ENCODE measurements at regions not wholly inside any gene's neighbourhood (a gene's known extent, or its start where the extent isn't known, plus 50 kb on each side); places are given as distances from the start of the nearest gene placed in this dataset.

DNA sequence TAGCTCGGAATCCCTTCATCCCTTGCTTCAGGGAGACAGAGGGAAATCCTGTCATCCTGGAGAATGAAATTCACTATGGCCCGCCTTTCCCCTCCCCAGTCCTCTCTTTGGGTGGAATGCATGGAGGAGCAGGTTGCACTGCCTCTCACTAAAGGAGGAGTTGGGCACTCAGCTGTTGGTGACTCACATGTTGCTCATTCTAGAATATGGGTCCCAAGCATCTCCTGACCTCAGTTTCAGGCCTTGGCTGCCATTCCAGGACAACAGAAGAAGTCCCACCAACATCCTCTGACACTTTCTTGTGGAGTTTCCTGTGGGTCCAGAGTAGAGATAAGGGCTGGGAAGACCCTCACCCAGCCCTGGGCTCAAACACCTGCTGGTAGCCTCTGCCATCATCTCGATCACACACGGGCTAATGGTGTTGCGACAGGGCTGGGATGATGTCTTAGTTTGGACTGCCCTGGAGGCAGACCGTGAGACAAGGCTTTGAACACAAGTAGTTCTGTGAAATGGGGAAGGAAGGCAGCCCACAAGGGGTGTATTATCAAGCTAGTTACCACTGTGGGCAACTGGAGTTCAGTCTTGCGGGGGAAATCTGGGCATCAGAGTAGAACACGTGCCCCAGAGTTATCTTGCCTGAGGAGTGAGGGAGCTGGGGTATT is 52.4 kb upstream of the RNF24 start:
- peak overlapping the region; percentile 38 for H3K27ac Mint-ChIP-seq (ENCODE audit: unreplicated experiment)
- TF ChIP-seq, protein P1, sequence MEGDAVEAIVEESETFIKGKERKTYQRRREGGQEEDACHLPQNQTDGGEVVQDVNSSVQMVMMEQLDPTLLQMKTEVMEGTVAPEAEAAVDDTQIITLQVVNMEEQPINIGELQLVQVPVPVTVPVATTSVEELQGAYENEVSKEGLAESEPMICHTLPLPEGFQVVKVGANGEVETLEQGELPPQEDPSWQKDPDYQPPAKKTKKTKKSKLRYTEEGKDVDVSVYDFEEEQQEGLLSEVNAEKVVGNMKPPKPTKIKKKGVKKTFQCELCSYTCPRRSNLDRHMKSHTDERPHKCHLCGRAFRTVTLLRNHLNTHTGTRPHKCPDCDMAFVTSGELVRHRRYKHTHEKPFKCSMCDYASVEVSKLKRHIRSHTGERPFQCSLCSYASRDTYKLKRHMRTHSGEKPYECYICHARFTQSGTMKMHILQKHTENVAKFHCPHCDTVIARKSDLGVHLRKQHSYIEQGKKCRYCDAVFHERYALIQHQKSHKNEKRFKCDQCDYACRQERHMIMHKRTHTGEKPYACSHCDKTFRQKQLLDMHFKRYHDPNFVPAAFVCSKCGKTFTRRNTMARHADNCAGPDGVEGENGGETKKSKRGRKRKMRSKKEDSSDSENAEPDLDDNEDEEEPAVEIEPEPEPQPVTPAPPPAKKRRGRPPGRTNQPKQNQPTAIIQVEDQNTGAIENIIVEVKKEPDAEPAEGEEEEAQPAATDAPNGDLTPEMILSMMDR (IDR thresholded peaks at IDR 0.05) = no peak
- no peak for DNase-seq (ENCODE audit: low spot score)
- no peaks in the 10 kb centered on the region for H3K36me3 Mint-ChIP-seq (ENCODE audit: low read depth)
- H3K27me3 Mint-ChIP-seq (ENCODE audit: low read depth) = no peaks in the 10 kb centered on the region
- H3K9me3 Mint-ChIP-seq (ENCODE audit: low read depth) = peaks cover 3% of the 10 kb centered on the region
- peaks cover 73% of the 10 kb centered on the region for H3K4me1 Mint-ChIP-seq (ENCODE audit: low read depth)
- no peak overlapping the region for H3K4me3 Mint-ChIP-seq (ENCODE audit: unreplicated experiment)

DNA sequence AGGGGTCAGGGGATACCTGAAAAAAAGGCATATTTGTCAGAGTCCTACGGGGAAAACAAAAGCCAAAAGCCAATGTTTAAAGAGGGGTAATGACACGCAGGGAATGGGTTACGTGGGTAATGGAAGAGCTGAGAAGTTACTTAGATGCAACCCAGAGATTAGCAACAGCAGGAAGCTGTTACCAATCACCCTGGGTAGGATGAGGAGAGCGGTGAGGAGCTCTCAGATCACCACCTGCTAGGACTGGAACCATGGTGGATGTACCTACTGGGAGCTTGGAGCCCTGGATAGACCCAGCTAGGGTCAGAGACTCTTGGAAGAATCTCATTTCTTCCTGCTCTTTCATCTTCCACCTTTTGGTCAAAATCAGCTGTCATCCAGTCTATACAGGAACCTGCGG is 51.2 kb upstream of the RNF24 start:
- no peak overlapping the region for H3K27ac Mint-ChIP-seq (ENCODE audit: unreplicated experiment)
- H3K4me3 Mint-ChIP-seq (ENCODE audit: unreplicated experiment) = no peak overlapping the region
- TF ChIP-seq, protein P1 (IDR thresholded peaks at IDR 0.05) = no peak
- no peaks in the 10 kb centered on the region for H3K36me3 Mint-ChIP-seq (ENCODE audit: low read depth)
- peaks cover 3% of the 10 kb centered on the region for H3K9me3 Mint-ChIP-seq (ENCODE audit: low read depth)
- H3K27me3 Mint-ChIP-seq (ENCODE audit: low read depth) = no peaks in the 10 kb centered on the region
- peaks cover 78% of the 10 kb centered on the region for H3K4me1 Mint-ChIP-seq (ENCODE audit: low read depth)
- no peak for DNase-seq (ENCODE audit: low spot score)

DNA sequence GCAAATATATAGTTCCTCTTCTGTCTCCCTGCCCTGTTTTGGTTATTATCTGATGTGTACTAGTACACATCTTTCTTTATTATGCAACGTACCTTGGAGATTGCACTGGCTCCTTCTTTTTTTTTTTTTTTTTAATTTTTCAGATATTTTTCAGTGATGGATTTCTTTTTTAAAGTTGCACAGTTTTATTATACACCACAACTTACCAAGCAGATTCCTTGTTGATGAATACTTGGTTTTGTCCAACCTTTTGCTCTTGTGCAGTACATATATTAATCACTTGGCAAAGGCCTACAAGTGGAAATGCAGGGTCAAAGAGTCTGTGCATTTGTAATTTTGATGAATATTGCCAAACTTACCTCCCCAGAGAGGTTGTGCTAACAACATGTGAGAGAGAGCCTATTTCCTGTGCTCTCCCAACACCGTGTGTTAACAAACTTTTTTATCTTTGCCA is 50.1 kb upstream of the RNF24 start:
- Mint-ChIP-seq H3K27me3 (ENCODE audit: low read depth) (no peaks in the 10 kb centered on the region), H3K36me3 (ENCODE audit: low read depth) (no peaks in the 10 kb centered on the region), H3K4me1 (ENCODE audit: low read depth) (peaks cover 77% of the 10 kb centered on the region), H3K27ac (ENCODE audit: unreplicated experiment) (peak overlapping the region; percentile 93), H3K4me3 (ENCODE audit: unreplicated experiment) (peak overlapping the region; percentile 18), H3K9me3 (ENCODE audit: low read depth) (peaks cover 3% of the 10 kb centered on the region)
- TF ChIP-seq, protein P1 (IDR thresholded peaks at IDR 0.05) = no peak
- no peak for DNase-seq (ENCODE audit: low spot score)

Data from chondrocyte (in vitro differentiated cells).